Lower leg skin (tissue), 4 donors: ENCODE measurements at regions not wholly inside any gene's neighbourhood (a gene's known extent, or its start where the extent isn't known, plus 50 kb on each side); places are given as distances from the start of the nearest gene placed in this dataset.

ENCODE experiments used
- DNase-seq, 2 donors: peaks; one replicate each; pipeline ENCODE4 v3.0.0-alpha.2; 2019; ENCODE audit warnings: low spot score in 2 of 2
- H3K4me3 ChIP-seq: fragments of 200-600 bp; sonication (generic); 2 replicates; pipeline ENCODE4 v1.5.1; 2017; ENCODE audit warnings: mild to moderate bottlenecking, low read depth; ENCODE audit not compliant: poor library complexity, severe bottlenecking
- POLR2A ChIP-seq, 2 donors: fragments of 450-650 bp; IDR thresholded peaks; one replicate each; pipeline ENCODE4 v1.6.1; 2016 to 2017; ENCODE audit warnings: antibody characterized with exemption in 2 of 2, mild to moderate bottlenecking in 1 of 2, moderate library complexity in 1 of 2
- WGBS, 2 donors: methylation state at CpG; one replicate each; pipeline ENCODE4 v1.1.5; 2018; 5-methylcytosine and 5-hydroxymethylcytosine counted together
- intact Hi-C: fragments of 100-400 bp; cut with DNase I; formaldehyde crosslinking; loops from one replicate; pipeline ENCODE4 v1.15.0; 2023; ENCODE audit warnings: low total_unique reads
- TF ChIP-seq, protein P1 (sequence below), 3 donors: fragments of 450-650 bp; IDR thresholded peaks; one replicate each; pipeline ENCODE4 v1.5.1; 2016; ENCODE audit warnings: antibody characterized with exemption in 3 of 3, mild to moderate bottlenecking in 3 of 3, moderate library complexity in 2 of 3

DNA sequence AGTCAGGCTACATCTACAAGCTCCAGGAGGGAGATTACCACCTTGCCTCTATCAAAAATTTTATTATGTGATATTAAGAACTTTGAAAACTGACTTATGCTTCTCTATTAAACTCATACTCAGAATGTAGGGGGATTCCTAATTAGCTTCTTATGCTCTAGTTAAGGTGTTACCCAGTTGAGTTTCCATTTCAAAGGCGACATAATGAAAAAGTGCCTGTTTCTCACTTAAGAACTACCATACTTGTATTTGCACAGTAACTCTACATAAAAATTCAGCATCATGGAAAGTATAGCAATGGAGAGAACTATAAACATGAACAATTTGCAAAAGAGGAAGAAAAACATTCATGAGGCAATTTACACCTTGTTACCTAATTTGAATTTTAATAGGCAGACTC lies 739.1 kb downstream of the ZPLD1 start:
- TF ChIP-seq, protein P1, sequence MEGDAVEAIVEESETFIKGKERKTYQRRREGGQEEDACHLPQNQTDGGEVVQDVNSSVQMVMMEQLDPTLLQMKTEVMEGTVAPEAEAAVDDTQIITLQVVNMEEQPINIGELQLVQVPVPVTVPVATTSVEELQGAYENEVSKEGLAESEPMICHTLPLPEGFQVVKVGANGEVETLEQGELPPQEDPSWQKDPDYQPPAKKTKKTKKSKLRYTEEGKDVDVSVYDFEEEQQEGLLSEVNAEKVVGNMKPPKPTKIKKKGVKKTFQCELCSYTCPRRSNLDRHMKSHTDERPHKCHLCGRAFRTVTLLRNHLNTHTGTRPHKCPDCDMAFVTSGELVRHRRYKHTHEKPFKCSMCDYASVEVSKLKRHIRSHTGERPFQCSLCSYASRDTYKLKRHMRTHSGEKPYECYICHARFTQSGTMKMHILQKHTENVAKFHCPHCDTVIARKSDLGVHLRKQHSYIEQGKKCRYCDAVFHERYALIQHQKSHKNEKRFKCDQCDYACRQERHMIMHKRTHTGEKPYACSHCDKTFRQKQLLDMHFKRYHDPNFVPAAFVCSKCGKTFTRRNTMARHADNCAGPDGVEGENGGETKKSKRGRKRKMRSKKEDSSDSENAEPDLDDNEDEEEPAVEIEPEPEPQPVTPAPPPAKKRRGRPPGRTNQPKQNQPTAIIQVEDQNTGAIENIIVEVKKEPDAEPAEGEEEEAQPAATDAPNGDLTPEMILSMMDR (IDR thresholded peaks at IDR 0.05), result no peak
- no peak for TF ChIP-seq POLR2A (IDR thresholded peaks at IDR 0.05)
- intact Hi-C loops, result no loop called here
- DNase-seq, result no peak
- H3K4me3 ChIP-seq, result no peak overlapping the region
- 91 to 100% methylated on average over 1 of the region's 1 CpG for WGBS, 2 donors

DNA sequence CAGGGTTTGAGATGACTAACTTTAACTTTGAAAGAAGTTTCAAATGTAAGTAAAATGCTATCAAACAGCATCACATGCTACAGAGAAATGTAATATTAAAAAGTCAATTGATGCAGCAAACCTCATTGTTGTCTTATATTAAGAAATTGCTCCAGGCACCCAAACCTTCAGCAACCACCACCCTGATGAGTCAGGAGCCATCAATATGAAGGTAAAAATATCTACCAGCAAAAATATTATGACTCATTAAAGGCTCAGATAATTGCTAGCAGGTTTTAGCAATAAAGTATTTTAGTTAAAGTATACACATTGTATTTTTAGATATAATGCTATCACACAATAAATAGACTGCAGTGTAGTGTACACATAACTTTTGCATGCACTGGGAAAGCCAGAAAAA lies 746.3 kb downstream of the ZPLD1 start:
- H3K4me3 ChIP-seq, result no peak overlapping the region
- intact Hi-C loops, result no loop called here
- TF ChIP-seq, protein P1 (IDR thresholded peaks at IDR 0.05), result no peak
- TF ChIP-seq POLR2A (IDR thresholded peaks at IDR 0.05), result no peak
- no peak for DNase-seq

DNA sequence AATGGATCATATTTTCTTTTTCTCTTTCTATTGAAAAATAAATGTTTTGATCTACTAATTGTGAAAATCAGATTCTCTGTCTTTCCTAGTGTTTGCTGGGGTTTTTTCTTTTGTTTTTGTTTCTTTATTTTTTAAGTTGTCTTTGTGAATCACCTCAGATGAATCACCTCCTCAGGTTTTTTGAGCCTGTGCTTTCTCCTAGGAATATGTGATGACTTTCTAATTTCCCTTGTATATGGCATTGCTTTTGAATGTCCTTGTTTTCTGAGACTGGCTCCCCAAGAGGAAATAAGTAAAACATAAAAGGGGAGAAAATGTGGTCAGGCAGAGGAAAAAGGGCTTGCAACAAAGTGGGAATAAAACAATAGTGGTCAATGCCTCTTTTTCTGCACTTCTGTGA lies 750.0 kb downstream of the ZPLD1 start:
- TF ChIP-seq, protein P1 (IDR thresholded peaks at IDR 0.05), result no peak
- TF ChIP-seq POLR2A (IDR thresholded peaks at IDR 0.05), result no peak
- DNase-seq, result no peak
- intact Hi-C loops, result no loop called here
- no peak overlapping the region for H3K4me3 ChIP-seq

DNA sequence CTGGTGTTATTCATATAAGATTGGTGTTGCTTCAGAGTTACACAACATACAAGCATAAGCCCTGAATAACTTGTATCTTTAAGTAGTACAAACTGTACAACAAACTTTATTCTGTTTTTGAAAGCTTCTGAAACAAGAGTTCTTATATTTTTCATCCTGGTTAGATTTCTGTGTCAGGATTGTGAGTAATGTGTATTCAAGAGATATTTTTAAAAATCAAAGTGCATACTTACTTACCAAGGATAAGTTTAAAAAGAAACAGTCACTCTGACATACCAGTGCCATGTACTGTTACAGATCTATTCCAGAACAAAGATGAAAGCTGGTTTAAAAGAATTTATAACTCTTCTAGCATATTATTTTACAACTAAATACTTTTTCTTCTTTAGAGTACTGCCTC lies 755.1 kb downstream of the ZPLD1 start:
- H3K4me3 ChIP-seq, result no peak overlapping the region
- intact Hi-C loops, result no loop called here
- no peak for DNase-seq
- no peak for TF ChIP-seq POLR2A (IDR thresholded peaks at IDR 0.05)
- TF ChIP-seq, protein P1 (IDR thresholded peaks at IDR 0.05), result no peak

DNA sequence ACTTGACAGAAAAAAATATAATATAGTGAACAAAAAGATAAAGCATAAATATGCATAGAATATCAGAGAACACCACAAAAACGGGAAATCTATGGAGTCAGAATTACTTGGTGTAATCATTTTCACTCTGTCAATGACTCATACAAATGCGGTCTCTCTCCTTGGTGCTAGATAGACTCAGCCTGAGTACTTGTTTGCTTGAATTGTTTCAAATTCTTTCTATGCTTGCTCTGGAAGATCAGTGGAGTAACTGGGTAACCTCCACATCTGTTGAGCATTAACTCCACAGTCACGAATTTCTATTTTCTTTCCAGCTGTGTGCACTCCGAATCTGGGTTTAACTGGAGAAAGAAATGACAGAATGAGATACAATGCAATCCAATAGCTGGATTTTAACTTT lies 760.4 kb downstream of the ZPLD1 start:
- intact Hi-C loops, result no loop called here
- H3K4me3 ChIP-seq, result no peak overlapping the region
- no peak for TF ChIP-seq POLR2A (IDR thresholded peaks at IDR 0.05)
- TF ChIP-seq, protein P1 (IDR thresholded peaks at IDR 0.05), result no peak
- WGBS, 2 donors, result 59 to 61% methylated on average over 4 of the region's 4 CpGs
- no peak for DNase-seq

DNA sequence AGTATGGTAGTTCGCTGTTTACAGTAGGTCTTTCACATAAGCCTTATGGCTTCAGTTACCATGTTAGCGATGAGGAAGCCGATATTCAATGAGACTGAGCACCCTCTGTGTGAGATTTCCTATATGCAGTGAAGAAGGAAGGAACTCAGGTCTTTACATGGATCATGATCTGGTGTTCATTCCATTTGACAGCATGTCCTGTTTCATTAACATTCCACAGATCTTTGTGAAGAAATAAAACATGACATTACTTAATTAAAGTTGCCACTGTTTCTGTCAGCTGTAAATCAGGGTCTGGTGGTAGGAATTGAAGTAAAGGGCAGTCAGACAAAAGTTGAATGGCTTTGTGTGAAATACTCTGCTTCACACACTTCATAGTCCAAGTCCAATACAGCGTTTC lies 768.6 kb downstream of the ZPLD1 start:
- 91 to 93% methylated on average over 4 of the region's 4 CpGs for WGBS, 2 donors
- intact Hi-C loops, result no loop called here
- no peak for DNase-seq
- TF ChIP-seq, protein P1 (IDR thresholded peaks at IDR 0.05), result no peak
- TF ChIP-seq POLR2A (IDR thresholded peaks at IDR 0.05), result no peak
- H3K4me3 ChIP-seq, result no peak overlapping the region
